Breast epithelium (tissue), 3 donors: ENCODE measurements at regions not wholly inside any gene's neighbourhood (a gene's known extent, or its start where the extent isn't known, plus 50 kb on each side); places are given as distances from the start of the nearest gene placed in this dataset.

Experiments used
- POLR2A ChIP-seq: fragments of 450-650 bp; IDR thresholded peaks from one replicate; pipeline ENCODE4 v1.6.1; 2016; ENCODE audit warnings: antibody characterized with exemption, mild to moderate bottlenecking, moderate library complexity
- POLR2AphosphoS5 ChIP-seq, 3 donors: sonication (generic); formaldehyde crosslinking; IDR thresholded peaks; one replicate each; pipeline ENCODE4 v1.6.1; 2017; ENCODE audit warnings: antibody characterized with exemption in 3 of 3
- TF ChIP-seq, protein P1 (sequence below), 3 donors: fragments of 450-650 bp; IDR thresholded peaks; one replicate each; pipeline ENCODE4 v1.5.1; 2016 to 2017; ENCODE audit warnings: antibody characterized with exemption in 3 of 3, mild to moderate bottlenecking in 3 of 3, moderate library complexity in 3 of 3

DNA sequence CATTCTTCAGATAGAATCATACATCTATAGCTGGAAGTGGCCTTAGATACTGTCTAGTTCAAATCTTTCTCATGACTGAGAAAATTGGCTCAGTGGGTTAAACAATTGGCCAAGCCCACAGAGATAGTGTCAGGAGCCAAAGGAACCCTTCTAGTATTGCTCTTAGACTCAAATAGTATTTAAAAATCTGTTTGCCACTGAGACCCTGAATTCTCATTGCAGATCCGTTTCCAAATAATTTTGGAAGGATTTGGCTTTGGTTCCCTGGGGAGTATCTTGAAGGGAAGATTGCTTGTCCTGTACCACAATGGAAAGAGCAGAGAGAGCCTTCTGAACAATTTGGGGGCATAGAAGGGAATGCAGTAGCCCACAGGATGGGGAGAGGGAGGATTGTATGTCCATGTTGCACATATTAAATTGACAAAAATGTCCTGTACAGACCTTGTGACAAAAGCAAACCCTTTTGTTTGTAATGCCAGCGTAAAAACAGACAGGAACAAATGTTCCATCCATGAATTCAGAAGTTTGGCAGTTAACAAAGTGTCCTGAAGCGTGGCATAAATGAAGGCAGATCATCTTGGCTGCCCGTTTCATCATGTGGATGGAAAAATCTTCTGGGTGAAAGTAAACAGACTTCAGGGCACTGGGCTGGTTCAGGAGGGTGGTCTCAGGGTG, 156.4 kb upstream of the RASGRP1 start:
- TF ChIP-seq POLR2A = no peak
- TF ChIP-seq, protein P1, sequence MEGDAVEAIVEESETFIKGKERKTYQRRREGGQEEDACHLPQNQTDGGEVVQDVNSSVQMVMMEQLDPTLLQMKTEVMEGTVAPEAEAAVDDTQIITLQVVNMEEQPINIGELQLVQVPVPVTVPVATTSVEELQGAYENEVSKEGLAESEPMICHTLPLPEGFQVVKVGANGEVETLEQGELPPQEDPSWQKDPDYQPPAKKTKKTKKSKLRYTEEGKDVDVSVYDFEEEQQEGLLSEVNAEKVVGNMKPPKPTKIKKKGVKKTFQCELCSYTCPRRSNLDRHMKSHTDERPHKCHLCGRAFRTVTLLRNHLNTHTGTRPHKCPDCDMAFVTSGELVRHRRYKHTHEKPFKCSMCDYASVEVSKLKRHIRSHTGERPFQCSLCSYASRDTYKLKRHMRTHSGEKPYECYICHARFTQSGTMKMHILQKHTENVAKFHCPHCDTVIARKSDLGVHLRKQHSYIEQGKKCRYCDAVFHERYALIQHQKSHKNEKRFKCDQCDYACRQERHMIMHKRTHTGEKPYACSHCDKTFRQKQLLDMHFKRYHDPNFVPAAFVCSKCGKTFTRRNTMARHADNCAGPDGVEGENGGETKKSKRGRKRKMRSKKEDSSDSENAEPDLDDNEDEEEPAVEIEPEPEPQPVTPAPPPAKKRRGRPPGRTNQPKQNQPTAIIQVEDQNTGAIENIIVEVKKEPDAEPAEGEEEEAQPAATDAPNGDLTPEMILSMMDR (IDR thresholded peaks at IDR 0.05) = no peak
- no peak for TF ChIP-seq POLR2AphosphoS5 (IDR thresholded peaks at IDR 0.05)
